Inferior parietal cortex (tissue), 1 donor: ENCODE measurements at regions not wholly inside any gene's neighbourhood (a gene's known extent, or its start where the extent isn't known, plus 50 kb on each side); places are given as distances from the start of the nearest gene placed in this dataset.
"Not testable (repeated sequence)": the region's sequence is repeated elsewhere in the genome, so short reads cannot be mapped to it uniquely, and the experiment has no call there.

ENCODE experiments used
- DNase-seq: peaks from one replicate; pipeline ENCODE4 v3.0.0-alpha.2; 2016; ENCODE audit errors: extremely low spot score

DNA sequence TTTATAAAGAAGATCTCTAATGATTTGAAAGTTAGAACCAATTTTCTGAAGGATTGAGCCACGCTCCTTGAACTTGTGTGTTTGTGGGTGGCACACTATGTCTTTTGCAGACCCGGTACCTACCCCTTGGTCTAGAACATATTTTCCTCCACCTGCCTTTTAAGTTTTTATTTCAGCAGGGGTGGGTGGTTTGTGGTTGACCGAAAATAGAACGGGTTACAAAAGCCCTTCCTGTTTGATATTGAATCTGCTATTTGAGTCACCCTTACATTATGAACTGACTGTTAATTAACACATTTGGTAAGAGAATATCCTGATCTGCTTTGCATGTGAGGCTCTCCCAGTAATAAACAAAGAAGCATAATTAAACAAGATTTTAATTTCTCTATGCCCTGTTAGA lies 697.5 kb downstream of the GOLGA6L6 start:
- DNase-seq = not testable (repeated sequence)
